Fibroblast of skin of scalp (primary cell): ENCODE measurements at regions not wholly inside any gene's neighbourhood (a gene's known extent, or its start where the extent isn't known, plus 50 kb on each side); places are given as distances from the start of the nearest gene placed in this dataset.
"Not testable (repeated sequence)": the region's sequence is repeated elsewhere in the genome, so short reads cannot be mapped to it uniquely, and the experiment has no call there.

Source experiments
- DNase-seq: peaks from one replicate; pipeline ENCODE4 v3.0.0-alpha.2; 2013

GRCh38 chr1:189269011-189269410 is 1208.7 kb downstream of the BRINP3 start:
- peak; percentile 1 for DNase-seq

- DNase-seq = no peak
Measured at GRCh38 chr1:189274267-189274666, 1203.4 kb downstream of the BRINP3 start.

- DNase-seq = peak; percentile 24
Measured at GRCh38 chr1:189275796-189276195, 1201.9 kb downstream of the BRINP3 start.

- no peak for DNase-seq
Measured at GRCh38 chr1:189289346-189289745, 1188.3 kb downstream of the BRINP3 start.

GRCh38 chr1:189301235-189301634 is 1176.4 kb downstream of the BRINP3 start:
- no peak for DNase-seq

GRCh38 chr1:189305279-189305678 is 1172.4 kb downstream of the BRINP3 start:
- DNase-seq = no peak

- DNase-seq = no peak
Measured at GRCh38 chr1:189311915-189312314, 1165.7 kb downstream of the BRINP3 start.

GRCh38 chr1:189312499-189312898 is 1165.2 kb downstream of the BRINP3 start:
- DNase-seq = no peak

- DNase-seq = no peak
Measured at GRCh38 chr1:189313488-189313887, 1164.2 kb downstream of the BRINP3 start.

- no peak for DNase-seq
Measured at GRCh38 chr1:189315035-189315901, 1162.4 kb downstream of the BRINP3 start.

GRCh38 chr1:189323091-189323490 is 1154.6 kb downstream of the BRINP3 start:
- peak; percentile 77 for DNase-seq

GRCh38 chr1:189331071-189331470 is 1146.6 kb downstream of the BRINP3 start:
- not testable (repeated sequence) for DNase-seq

- no peak for DNase-seq
Measured at GRCh38 chr1:189336115-189337100, 1141.3 kb downstream of the BRINP3 start.

- no peak for DNase-seq
Measured at GRCh38 chr1:189349607-189350006, 1128.1 kb downstream of the BRINP3 start.

GRCh38 chr1:189350983-189351616 is 1126.6 kb downstream of the BRINP3 start:
- DNase-seq = no peak

- DNase-seq = no peak
Measured at GRCh38 chr1:189351960-189352359, 1125.7 kb downstream of the BRINP3 start.

- no peak for DNase-seq
Measured at GRCh38 chr1:189356206-189356605, 1121.5 kb downstream of the BRINP3 start.

GRCh38 chr1:189357317-189357716 is 1120.3 kb downstream of the BRINP3 start:
- no peak for DNase-seq

GRCh38 chr1:189369612-189370011 is 1108.1 kb downstream of the BRINP3 start:
- DNase-seq = no peak

- DNase-seq = no peak
Measured at GRCh38 chr1:189374816-189375215, 1102.8 kb downstream of the BRINP3 start.

- peak; percentile 0 for DNase-seq
Measured at GRCh38 chr1:189405419-189405818, 1072.2 kb downstream of the BRINP3 start.

GRCh38 chr1:189409774-189410173 is 1067.9 kb downstream of the BRINP3 start:
- DNase-seq = no peak
